B cell (primary cell): ENCODE measurements at regions not wholly inside any gene's neighbourhood (a gene's known extent, or its start where the extent isn't known, plus 50 kb on each side); places are given as distances from the start of the nearest gene placed in this dataset.

Experiments
- ATAC-seq: fragments of 200-7000 bp; cut with Tn5 transposase; one replicate; pipeline ENCODE4 v1.10.0; 2021; ENCODE audit warnings: low read depth, mild to moderate bottlenecking, moderate number of reproducible peaks, moderate library complexity
- CTCF ChIA-PET: fragments of 350-600 bp; sonication (Branson Sonifier 250); formaldehyde crosslinking; loops from one replicate; lab custom pipeline; 2021; ENCODE audit warnings: antibody characterized with exemption, inconsistent platforms; lab: Charles Lee
- POLR2A ChIA-PET: fragments of 350-600 bp; sonication (Branson Sonifier 250); formaldehyde crosslinking; loops from one replicate; lab custom pipeline; 2021; ENCODE audit warnings: antibody characterized with exemption; lab: Charles Lee
- DNase-seq: peaks from one replicate; pipeline ENCODE4 v3.0.0; 2013
- H2AFZ ChIP-seq: 2 replicates; pipeline ENCODE4 v1.6.1; 2012; ENCODE audit warnings: mild to moderate bottlenecking, low read depth, low read length; ENCODE audit not compliant: insufficient read depth, poor library complexity, severe bottlenecking
- H3K27ac ChIP-seq, 2 donors: 1 replicate in 1 of 2; 2 replicates in 1 of 2; pipeline ENCODE4 v1.5.1; 2012 to 2013; ENCODE audit warnings: low read length in 2 of 2, mild to moderate bottlenecking in 2 of 2, moderate library complexity in 1 of 2
- H3K27me3 ChIP-seq, 4 experiments: fragments of 200-600 bp in 1 of 4; sonication (generic) in 1 of 4; replicated peaks in 1 of 4; 1 replicate in 2 of 4; 2 replicates in 2 of 4; pipeline versions ENCODE4 v1.6.1 to v1.7.0; 2013 to 2016; ENCODE audit warnings: low read length in 3 of 4, mild to moderate bottlenecking in 2 of 4, mixed read lengths in 1 of 4, moderate library complexity in 1 of 4; ENCODE audit not compliant: insufficient read depth in 4 of 4, control insufficient read depth in 3 of 4; ENCODE audit errors: control extremely low read depth in 1 of 4
- H3K36me3 ChIP-seq, 2 experiments: replicated peaks in 1 of 2; 1 replicate in 1 of 2; 2 replicates in 1 of 2; pipeline versions ENCODE4 v1.6.1 to v1.7.1; 2013; ENCODE audit warnings: low read length in 1 of 2; ENCODE audit not compliant: insufficient read depth in 2 of 2, control insufficient read depth in 1 of 2; ENCODE audit errors: control extremely low read depth in 1 of 2, extremely low read depth in 1 of 2
- H3K4me1 ChIP-seq, 2 donors: fragments of 200-600 bp in 1 of 2; sonication (generic) in 1 of 2; 1 replicate in 1 of 2; 2 replicates in 1 of 2; pipeline versions ENCODE4 v1.5.1 to v1.6.1; 2013 to 2017; ENCODE audit warnings: low read length in 2 of 2; ENCODE audit not compliant: control insufficient read depth in 2 of 2, insufficient read depth in 2 of 2
- H3K4me2 ChIP-seq: replicated peaks from 2 replicates; pipeline ENCODE3; 2012; ENCODE audit warnings: mild to moderate bottlenecking, low read depth, low read length; ENCODE audit not compliant: poor library complexity, severe bottlenecking
- H3K4me3 ChIP-seq, 5 experiments: fragments of 200-600 bp in 1 of 5; sonication (generic) in 1 of 5; 1 replicate in 3 of 5; 2 replicates in 2 of 5; pipeline versions ENCODE4 v1.5.1 to v1.7.0; 2011 to 2016; ENCODE audit warnings: low read length in 4 of 5, mild to moderate bottlenecking in 4 of 5, low read depth in 2 of 5, control low read depth in 1 of 5, moderate library complexity in 1 of 5; ENCODE audit not compliant: insufficient read depth in 1 of 5; ENCODE audit errors: control extremely low read depth in 1 of 5, extremely low read depth in 1 of 5
- H3K79me2 ChIP-seq: fragments of 200-600 bp; sonication (generic); one replicate; pipeline ENCODE4 v1.6.0; 2016; ENCODE audit warnings: low read length; ENCODE audit not compliant: control insufficient read depth, insufficient read depth
- H3K9ac ChIP-seq: fragments of 200-600 bp; sonication (generic); 2 replicates; pipeline ENCODE4 v1.6.1; 2017; ENCODE audit warnings: mild to moderate bottlenecking, low read length, moderate library complexity
- H3K9me3 ChIP-seq, 3 donors: one replicate each; pipeline versions ENCODE4 v1.6.1 to v1.7.1; 2013; ENCODE audit warnings: low read length in 2 of 3; ENCODE audit not compliant: control insufficient read depth in 2 of 3, insufficient read depth in 1 of 3; ENCODE audit errors: control extremely low read depth in 1 of 3
- H4K20me1 ChIP-seq: 2 replicates; pipeline ENCODE4 v1.6.0; 2012; ENCODE audit warnings: mild to moderate bottlenecking, low read length; ENCODE audit not compliant: insufficient read depth, control insufficient read depth, poor library complexity, severe bottlenecking
- H3K27ac Mint-ChIP-seq: one replicate; pipeline ENCODE4 v1.8.0; 2021; ENCODE audit warnings: mixed read lengths
- H3K27me3 Mint-ChIP-seq: one replicate; pipeline ENCODE4 v1.8.0; 2021; ENCODE audit warnings: mixed read lengths
- H3K4me1 Mint-ChIP-seq: one replicate; pipeline ENCODE4 v1.8.0; 2021; ENCODE audit warnings: mixed read lengths
- H3K4me3 Mint-ChIP-seq: one replicate; pipeline ENCODE4 v1.8.0; 2021; ENCODE audit warnings: mixed read lengths
- H3K9me3 Mint-ChIP-seq: one replicate; pipeline ENCODE4 v1.8.0; 2022; ENCODE audit warnings: mixed read lengths; ENCODE audit not compliant: insufficient read depth
- CTCF ChIP-seq: fragments of 200-600 bp; IDR thresholded peaks from one replicate; pipeline ENCODE4 v1.8.0; 2022; ENCODE audit warnings: antibody characterized with exemption, mild to moderate bottlenecking
- EZH2 ChIP-seq: IDR thresholded peaks from 2 replicates; pipeline ENCODE4 v1.6.1; 2012; ENCODE audit warnings: borderline replicate concordance, low read depth, mild to moderate bottlenecking, moderate library complexity, low read length; ENCODE audit not compliant: insufficient read depth, poor library complexity, severe bottlenecking
- WGBS: methylation state at CpG from one replicate; pipeline ENCODE4 v1.1.5; 2013; ENCODE audit warnings: missing lambda C conversion rate; ENCODE audit not compliant: insufficient coverage; 5-methylcytosine and 5-hydroxymethylcytosine counted together
- intact Hi-C: fragments of 100-400 bp; cut with micrococcal nuclease; formaldehyde crosslinking; loops from one replicate; pipeline ENCODE4 v1.10.0; 2022

- WGBS = no CpG with 5 or more reads among the region's 1 CpG
- CTCF ChIA-PET = no interaction called here
- TF ChIP-seq EZH2 = no peak
- TF ChIP-seq CTCF = no peak
- intact Hi-C loops = no loop called here
- Mint-ChIP-seq H3K4me3 (no peak overlapping the region), H3K27ac (no peak overlapping the region), H3K9me3 (no peaks in the 10 kb centered on the region), H3K27me3 (no peaks in the 10 kb centered on the region), H3K4me1 (no peaks in the 10 kb centered on the region)
- H3K4me3 ChIP-seq = no peak overlapping the region
- H3K79me2 ChIP-seq = no peaks in the 10 kb centered on the region
- peaks cover 0 to 1% (median 0%) of the 10 kb centered on the region in 3 donors for H3K9me3 ChIP-seq
- H4K20me1 ChIP-seq = no peaks in the 10 kb centered on the region
- POLR2A ChIA-PET = no interaction called here
- H3K27ac ChIP-seq = no peak overlapping the region
- no peaks in the 10 kb centered on the region for H3K27me3 ChIP-seq
- H3K4me1 ChIP-seq = no peaks in the 10 kb centered on the region
- no peak overlapping the region for H3K9ac ChIP-seq
- ATAC-seq (no peak), DNase-seq (no peak)
- H3K36me3 ChIP-seq = no peaks in the 10 kb centered on the region
- H3K4me2 ChIP-seq = no peak overlapping the region
- H2AFZ ChIP-seq = no peak overlapping the region
These were observed 68.8 kb upstream of the SLC7A11 start for GRCh38 chr4:138310991-138311390.

GRCh38 chr4:138310498-138310897 lies 68.3 kb upstream of the SLC7A11 start:
- no peaks in the 10 kb centered on the region for H3K4me1 Mint-ChIP-seq
- H3K27me3 Mint-ChIP-seq = no peaks in the 10 kb centered on the region
- Histone ChIP-seq H3K9me3 (peaks cover 0 to 1% (median 0%) of the 10 kb centered on the region in 3 donors), H3K4me3 (no peak overlapping the region), H3K4me1 (no peaks in the 10 kb centered on the region), H3K79me2 (no peaks in the 10 kb centered on the region), H3K36me3 (no peaks in the 10 kb centered on the region), H4K20me1 (no peaks in the 10 kb centered on the region), H3K4me2 (no peak overlapping the region), H3K27me3 (no peaks in the 10 kb centered on the region), H2AFZ (no peak overlapping the region), H3K27ac (no peak overlapping the region), H3K9ac (no peak overlapping the region)
- no peak overlapping the region for H3K4me3 Mint-ChIP-seq
- 89% methylated on average over 3 of the region's 4 CpGs for WGBS
- H3K27ac Mint-ChIP-seq = no peak overlapping the region
- intact Hi-C loops = no loop called here
- ChIA-PET CTCF (no interaction called here), POLR2A (no interaction called here)
- no peaks in the 10 kb centered on the region for H3K9me3 Mint-ChIP-seq
- ATAC-seq (no peak), DNase-seq (no peak)
- no peak for TF ChIP-seq EZH2
- no peak for TF ChIP-seq CTCF
